Neuronal stem cell (in vitro differentiated cells): ENCODE measurements at regions not wholly inside any gene's neighbourhood (a gene's known extent, or its start where the extent isn't known, plus 50 kb on each side); places are given as distances from the start of the nearest gene placed in this dataset.

Experiments used
- DNase-seq: peaks from one replicate; pipeline ENCODE4 v3.0.0-alpha.2; 2013; ENCODE audit warnings: low spot score
- H2AFZ ChIP-seq: one replicate; pipeline ENCODE4 v1.6.1; 2013; ENCODE audit warnings: mild to moderate bottlenecking, low read length, inconsistent platforms
- H2AK5ac ChIP-seq: 2 replicates; pipeline ENCODE4 v1.6.1; 2013; ENCODE audit warnings: low read depth, mild to moderate bottlenecking, inconsistent platforms, low read length, moderate library complexity, mixed read lengths
- H2BK120ac ChIP-seq: 2 replicates; pipeline ENCODE4 v1.6.1; 2013; ENCODE audit warnings: low read depth, mild to moderate bottlenecking, inconsistent platforms, low read length, moderate library complexity, mixed read lengths
- H2BK12ac ChIP-seq: one replicate; pipeline ENCODE4 v1.6.1; 2013; ENCODE audit warnings: low read length, inconsistent platforms
- H2BK15ac ChIP-seq: 2 replicates; pipeline ENCODE4 v1.6.1; 2013; ENCODE audit warnings: mild to moderate bottlenecking, low read length, inconsistent platforms, mixed read lengths
- H2BK5ac ChIP-seq: one replicate; pipeline ENCODE4 v1.6.1; 2013; ENCODE audit warnings: inconsistent platforms, mild to moderate bottlenecking, low read length, moderate library complexity
- H3K14ac ChIP-seq: one replicate; pipeline ENCODE4 v1.6.1; 2013; ENCODE audit warnings: low read length, inconsistent platforms
- H3K18ac ChIP-seq: 2 replicates; pipeline ENCODE4 v1.6.1; 2013; ENCODE audit warnings: low read length, inconsistent platforms
- H3K23ac ChIP-seq: 2 replicates; pipeline ENCODE4 v1.6.1; 2013; ENCODE audit warnings: low read depth, mild to moderate bottlenecking, mixed read lengths, low read length, inconsistent platforms; ENCODE audit not compliant: poor library complexity
- H3K27ac ChIP-seq: replicated peaks from 3 replicates; pipeline ENCODE4 v1.5.1; 2013; ENCODE audit warnings: low read length, inconsistent platforms
- H3K27me3 ChIP-seq, 3 experiments: 2 replicates each; pipeline ENCODE4 v1.6.1; 2013; ENCODE audit warnings: low read length in 3 of 3, mild to moderate bottlenecking in 2 of 3, inconsistent platforms in 1 of 3, low read depth in 1 of 3, mixed read lengths in 1 of 3, moderate library complexity in 1 of 3; ENCODE audit not compliant: control insufficient read depth in 3 of 3, insufficient read depth in 3 of 3
- H3K36me3 ChIP-seq, 2 donors: replicated peaks in 1 of 2; 2 replicates each; pipeline ENCODE4 v1.6.1; 2013; ENCODE audit warnings: low read length in 2 of 2; ENCODE audit not compliant: control insufficient read depth in 2 of 2, insufficient read depth in 2 of 2
- H3K4ac ChIP-seq: 2 replicates; pipeline ENCODE4 v1.6.1; 2013; ENCODE audit warnings: inconsistent platforms, mild to moderate bottlenecking, low read length, moderate library complexity
- H3K4me1 ChIP-seq, 2 donors: 1 replicate in 1 of 2; 2 replicates in 1 of 2; pipeline ENCODE4 v1.6.1; 2013; ENCODE audit warnings: low read length in 2 of 2, low read depth in 1 of 2; ENCODE audit not compliant: control insufficient read depth in 2 of 2, insufficient read depth in 1 of 2
- H3K4me2 ChIP-seq: one replicate; pipeline ENCODE4 v1.6.1; 2013; ENCODE audit warnings: mild to moderate bottlenecking, low read length, inconsistent platforms; ENCODE audit not compliant: insufficient read depth, poor library complexity, severe bottlenecking
- H3K4me3 ChIP-seq, 2 donors: 2 replicates each; pipeline ENCODE4 v1.5.1; 2013; ENCODE audit warnings: low read length in 2 of 2, mild to moderate bottlenecking in 2 of 2, inconsistent platforms in 1 of 2, moderate library complexity in 1 of 2
- H3K79me1 ChIP-seq: one replicate; pipeline ENCODE4 v1.6.1; 2013; ENCODE audit warnings: low read depth, mild to moderate bottlenecking, inconsistent platforms, low read length, moderate library complexity
- H3K9ac ChIP-seq: one replicate; pipeline ENCODE4 v1.6.1; 2013; ENCODE audit warnings: mild to moderate bottlenecking, low read depth, low read length, inconsistent platforms; ENCODE audit not compliant: poor library complexity
- H3K9me3 ChIP-seq, 2 donors: replicated peaks in 1 of 2; 2 replicates each; pipeline versions ENCODE3 to v1.6.1; 2013; ENCODE audit warnings: low read length in 2 of 2, mild to moderate bottlenecking in 2 of 2, inconsistent platforms in 1 of 2, low read depth in 1 of 2, mixed read lengths in 1 of 2, moderate library complexity in 1 of 2; ENCODE audit not compliant: control insufficient read depth in 2 of 2, insufficient read depth in 1 of 2
- H4K8ac ChIP-seq: one replicate; pipeline ENCODE4 v1.6.1; 2013; ENCODE audit warnings: low read depth, mild to moderate bottlenecking, inconsistent platforms, low read length, moderate library complexity
- H4K91ac ChIP-seq: one replicate; pipeline ENCODE4 v1.6.1; 2013; ENCODE audit warnings: low read length, low read depth, mild to moderate bottlenecking, inconsistent platforms; ENCODE audit not compliant: poor library complexity
- WGBS, 2 donors: extraction: QIAGEN DNeasy Blood & Tissue Kit; methylation state at CpG; one replicate each; pipeline ENCODE4 v1.1.7; 2013; ENCODE audit warnings: missing lambda C conversion rate in 2 of 2, mixed read lengths in 1 of 2; ENCODE audit not compliant: insufficient read length in 2 of 2, insufficient replicate concordance in 1 of 2; ENCODE audit errors: extremely low coverage in 2 of 2; 5-methylcytosine and 5-hydroxymethylcytosine counted together

- H3K4me1 ChIP-seq: no peaks in the 10 kb centered on the region
- H3K36me3 ChIP-seq: no peaks in the 10 kb centered on the region
- no peak overlapping the region for H2BK12ac ChIP-seq
- H3K9me3 ChIP-seq: no peaks in the 10 kb centered on the region
- H3K4me2 ChIP-seq: no peak overlapping the region
- H3K27ac ChIP-seq: no peak overlapping the region
- no peak overlapping the region for H4K8ac ChIP-seq
- no peak overlapping the region for H3K18ac ChIP-seq
- no peak overlapping the region for H2BK120ac ChIP-seq
- H2AFZ ChIP-seq: no peak overlapping the region
- no CpG with 5 or more reads among the region's 3 CpGs for WGBS, 2 donors
- no peak overlapping the region for H3K4ac ChIP-seq
- H3K79me1 ChIP-seq: peaks cover 2% of the 10 kb centered on the region
- no peak overlapping the region for H2AK5ac ChIP-seq
- H3K27me3 ChIP-seq: no peaks in the 10 kb centered on the region
- no peak for DNase-seq
- H2BK15ac ChIP-seq: no peak overlapping the region
- H3K4me3 ChIP-seq: no peak overlapping the region
- H4K91ac ChIP-seq: no peak overlapping the region
- H2BK5ac ChIP-seq: no peak overlapping the region
- no peak overlapping the region for H3K23ac ChIP-seq
- no peak overlapping the region for H3K14ac ChIP-seq
- H3K9ac ChIP-seq: no peak overlapping the region
Observed at GRCh38 chr6:104484626-104485025, 375.1 kb downstream of the HACE1 start.

- no peak overlapping the region for H2BK5ac ChIP-seq
- no peak overlapping the region for H3K4me2 ChIP-seq
- H2BK120ac ChIP-seq: no peak overlapping the region
- H2AFZ ChIP-seq: no peak overlapping the region
- H3K23ac ChIP-seq: no peak overlapping the region
- H3K4me1 ChIP-seq: no peaks in the 10 kb centered on the region
- H4K91ac ChIP-seq: no peak overlapping the region
- H3K14ac ChIP-seq: no peak overlapping the region
- H2AK5ac ChIP-seq: no peak overlapping the region
- no peak overlapping the region for H3K4me3 ChIP-seq
- H4K8ac ChIP-seq: no peak overlapping the region
- WGBS, 2 donors: no CpG with 5 or more reads among the region's 1 CpG
- H3K4ac ChIP-seq: no peak overlapping the region
- H3K18ac ChIP-seq: no peak overlapping the region
- H3K79me1 ChIP-seq: peaks cover 2% of the 10 kb centered on the region
- no peak overlapping the region for H2BK15ac ChIP-seq
- no peaks in the 10 kb centered on the region for H3K36me3 ChIP-seq
- DNase-seq: no peak
- H3K9me3 ChIP-seq: no peaks in the 10 kb centered on the region
- H2BK12ac ChIP-seq: no peak overlapping the region
- H3K9ac ChIP-seq: no peak overlapping the region
- H3K27me3 ChIP-seq: no peaks in the 10 kb centered on the region
- H3K27ac ChIP-seq: no peak overlapping the region
Observed at GRCh38 chr6:104484191-104484590, 375.5 kb downstream of the HACE1 start.

DNA sequence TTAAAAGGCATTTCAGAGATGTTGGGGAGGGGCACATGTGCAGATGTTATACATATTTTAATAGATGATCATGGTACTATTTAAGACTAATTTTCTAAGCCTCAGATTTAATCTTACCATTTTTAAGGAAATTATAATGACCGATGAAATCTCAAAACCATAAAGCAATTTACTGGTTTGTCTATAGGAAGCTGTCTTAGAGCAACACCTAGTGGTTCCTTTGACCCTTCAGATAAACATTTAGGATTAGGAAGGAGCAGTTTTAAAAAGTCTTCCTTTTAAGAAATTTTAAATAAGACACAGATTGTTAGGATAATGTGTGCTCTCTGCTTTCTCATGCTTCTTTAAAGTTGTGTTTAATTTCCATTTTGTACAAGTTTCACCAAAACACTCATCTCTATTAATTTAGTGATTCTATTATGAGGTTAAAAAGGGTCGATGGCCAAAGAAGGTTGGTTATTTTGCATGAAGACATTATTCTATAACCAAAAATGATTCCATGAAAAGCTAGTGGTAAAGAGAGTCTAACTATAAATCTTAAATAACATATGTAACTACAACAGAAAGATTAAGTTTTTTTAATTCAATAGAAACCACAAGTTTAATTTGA is 376.4 kb downstream of the HACE1 start:
- Histone ChIP-seq H2BK15ac (no peak overlapping the region), H3K27me3 (no peaks in the 10 kb centered on the region), H2AK5ac (no peak overlapping the region), H3K4ac (no peak overlapping the region), H3K79me1 (peaks cover 2% of the 10 kb centered on the region), H3K14ac (no peak overlapping the region), H2BK120ac (no peak overlapping the region), H2BK5ac (no peak overlapping the region), H4K91ac (no peak overlapping the region), H3K27ac (no peak overlapping the region), H4K8ac (no peak overlapping the region), H3K4me3 (no peak overlapping the region), H3K9me3 (no peaks in the 10 kb centered on the region), H2AFZ (no peak overlapping the region), H3K36me3 (no peaks in the 10 kb centered on the region), H3K9ac (no peak overlapping the region), H3K23ac (no peak overlapping the region), H3K4me1 (no peaks in the 10 kb centered on the region), H2BK12ac (no peak overlapping the region), H3K18ac (no peak overlapping the region), H3K4me2 (no peak overlapping the region)
- no peak for DNase-seq
- no CpG with 5 or more reads among the region's 2 CpGs for WGBS, 2 donors

- Histone ChIP-seq H3K18ac (no peak overlapping the region), H2BK120ac (no peak overlapping the region), H2BK15ac (no peak overlapping the region), H3K4ac (no peak overlapping the region), H2AFZ (no peak overlapping the region), H4K91ac (no peak overlapping the region), H3K27me3 (peaks cover 0 to 19% (median 0%) of the 10 kb centered on the region in 3 experiments), H2AK5ac (no peak overlapping the region), H4K8ac (no peak overlapping the region), H3K27ac (no peak overlapping the region), H3K23ac (no peak overlapping the region), H2BK5ac (no peak overlapping the region), H3K4me3 (no peak overlapping the region), H3K14ac (no peak overlapping the region), H3K79me1 (peaks cover 2% of the 10 kb centered on the region), H2BK12ac (no peak overlapping the region), H3K36me3 (no peaks in the 10 kb centered on the region), H3K4me1 (peaks cover 0 to 7% of the 10 kb centered on the region in 2 donors), H3K9me3 (no peaks in the 10 kb centered on the region), H3K9ac (no peak overlapping the region), H3K4me2 (no peak overlapping the region)
- peak; percentile 17 for DNase-seq
- no CpG with 5 or more reads among the region's 2 CpGs for WGBS, 2 donors
Observed at GRCh38 chr6:104477569-104477968, 382.1 kb downstream of the HACE1 start.
